Activated T-cell treated with anti-CD3 and anti-CD28 coated beads, Interleukin-2, amount 50 U/mL, for 1 hour (primary cell): ENCODE measurements at regions not wholly inside any gene's neighbourhood (a gene's known extent, or its start where the extent isn't known, plus 50 kb on each side); places are given as distances from the start of the nearest gene placed in this dataset.

ENCODE experiments used
- DNase-seq: peaks from one replicate; pipeline ENCODE4 v3.0.0-alpha.2; 2020

DNA sequence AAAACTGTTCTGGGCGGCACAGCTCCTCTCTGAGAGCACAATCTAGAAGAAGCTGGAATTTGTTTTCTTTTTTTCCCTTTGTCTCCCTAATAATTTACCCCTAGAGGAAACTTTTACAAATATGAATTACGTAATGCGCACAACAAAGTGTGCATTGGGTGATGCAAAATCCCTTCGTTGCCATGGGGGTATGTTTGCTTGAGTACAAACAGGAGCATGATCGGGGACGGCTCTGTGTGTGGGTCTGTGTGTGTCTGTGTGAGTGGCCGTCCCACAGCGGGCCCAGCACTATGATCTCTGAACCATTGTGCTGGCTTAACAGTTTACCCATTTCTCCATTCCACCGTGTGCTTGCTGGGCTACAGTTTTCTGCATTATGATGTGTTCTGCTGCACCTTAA is 278.2 kb downstream of the CDC5L start:
- DNase-seq: no peak

GRCh38 chr6:44666324-44666723 is 278.8 kb downstream of the CDC5L start:
- DNase-seq: no peak

DNA sequence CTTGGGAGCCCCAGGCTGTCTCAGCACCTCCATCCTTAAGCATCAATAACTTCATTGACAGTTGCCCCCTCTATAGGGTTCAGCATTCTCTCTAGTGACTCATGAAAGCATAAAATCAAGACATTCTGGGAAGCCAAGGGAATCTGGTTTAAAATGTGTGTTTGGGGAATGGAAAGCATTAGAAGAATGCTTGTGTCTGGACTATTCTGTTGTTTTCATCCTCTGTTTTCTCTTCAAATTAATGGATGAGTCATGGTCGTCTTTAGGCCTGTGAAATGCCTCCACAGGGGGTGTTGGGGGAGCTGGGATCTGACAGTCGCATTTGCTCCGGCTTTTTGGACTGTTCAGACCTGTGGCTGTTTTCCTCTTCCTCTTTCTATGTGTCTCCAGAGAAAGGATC is 279.7 kb downstream of the CDC5L start:
- no peak for DNase-seq

DNA sequence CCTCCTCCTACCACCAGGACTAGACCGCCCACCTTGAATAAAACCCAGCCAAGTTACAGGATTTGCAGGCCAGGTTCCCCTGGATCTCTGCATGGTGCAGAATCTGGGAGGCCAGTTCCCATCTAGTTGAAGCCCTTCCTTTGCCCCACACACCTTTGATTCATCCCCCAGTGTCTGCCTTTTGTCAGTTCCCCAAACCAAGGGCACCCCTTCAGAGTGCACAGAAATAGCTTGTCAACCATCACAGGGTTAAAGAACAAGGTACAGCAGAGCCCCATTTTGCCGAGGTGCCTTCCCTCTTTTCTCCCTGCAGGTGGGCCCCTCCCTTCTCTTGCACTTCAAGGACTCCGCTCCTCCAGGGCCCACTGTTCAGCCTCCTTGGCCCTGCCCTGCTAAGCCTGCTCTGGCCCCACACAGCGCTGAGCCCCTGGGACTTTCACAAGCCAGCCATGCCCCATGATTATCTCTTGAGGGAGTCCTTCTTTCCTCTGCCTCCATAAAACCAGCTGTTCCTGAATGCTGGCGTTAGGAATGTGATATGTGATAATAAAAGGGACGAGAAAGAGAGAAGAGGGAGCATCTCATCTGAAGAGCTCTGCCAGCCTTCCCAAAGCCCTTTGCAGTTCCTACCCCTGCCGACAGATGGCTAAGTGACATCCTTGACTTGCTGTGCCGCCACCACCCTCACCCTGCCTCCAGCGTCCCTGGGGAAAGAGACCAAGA is 280.3 kb downstream of the CDC5L start:
- peak; percentile 37 for DNase-seq

DNA sequence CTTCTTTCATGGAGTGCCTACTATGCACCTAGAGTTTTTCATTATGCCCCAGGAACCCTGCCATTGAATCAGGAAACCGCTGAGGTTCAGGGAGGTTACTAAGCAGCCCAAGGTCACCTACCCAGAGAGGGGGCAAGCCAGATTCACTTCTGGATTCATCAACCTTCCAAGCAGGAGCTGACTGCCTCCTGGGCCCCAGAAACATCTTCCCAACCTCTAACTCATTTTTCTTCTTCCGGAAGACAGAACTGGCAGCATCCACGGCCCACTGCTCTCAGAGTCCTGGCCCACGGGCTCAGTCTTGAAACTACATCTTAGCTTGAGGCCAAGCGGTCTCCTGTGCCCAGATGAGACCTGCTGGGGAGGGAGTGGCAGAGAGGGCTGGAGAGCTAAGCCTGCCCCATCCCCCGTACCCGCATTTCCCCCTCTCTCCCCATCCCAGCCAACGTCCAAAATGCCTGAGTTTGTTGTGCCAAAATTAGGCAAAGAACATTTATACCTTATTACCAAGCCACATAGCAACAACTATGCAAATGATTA is 281.0 kb downstream of the CDC5L start:
- DNase-seq: no peak

GRCh38 chr6:44668976-44669934 is 281.7 kb downstream of the CDC5L start:
- DNase-seq: no peak

DNA sequence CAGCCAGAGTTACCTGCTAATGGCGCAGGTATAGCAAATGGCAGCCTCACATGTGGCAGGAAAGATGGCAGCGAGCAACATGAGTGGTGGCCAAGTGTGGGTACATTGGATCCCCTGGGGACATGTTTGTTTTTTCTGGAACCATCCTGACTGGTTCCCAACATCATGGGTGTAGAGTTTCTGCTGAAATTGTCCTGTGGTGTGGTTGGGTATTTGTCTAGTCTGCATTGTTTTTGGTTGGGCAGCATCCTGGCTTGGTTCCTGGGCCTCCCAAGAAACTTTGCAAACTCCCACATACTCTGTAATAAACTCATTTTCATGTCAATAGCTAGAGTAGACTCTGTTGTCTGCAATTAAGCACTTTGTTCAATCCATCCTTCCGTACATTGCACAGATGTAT is 282.6 kb downstream of the CDC5L start:
- no peak for DNase-seq

GRCh38 chr6:44671333-44671732 is 283.8 kb downstream of the CDC5L start:
- DNase-seq: no peak

- no peak for DNase-seq
Observed at GRCh38 chr6:44672086-44672485, 284.6 kb downstream of the CDC5L start.

DNA sequence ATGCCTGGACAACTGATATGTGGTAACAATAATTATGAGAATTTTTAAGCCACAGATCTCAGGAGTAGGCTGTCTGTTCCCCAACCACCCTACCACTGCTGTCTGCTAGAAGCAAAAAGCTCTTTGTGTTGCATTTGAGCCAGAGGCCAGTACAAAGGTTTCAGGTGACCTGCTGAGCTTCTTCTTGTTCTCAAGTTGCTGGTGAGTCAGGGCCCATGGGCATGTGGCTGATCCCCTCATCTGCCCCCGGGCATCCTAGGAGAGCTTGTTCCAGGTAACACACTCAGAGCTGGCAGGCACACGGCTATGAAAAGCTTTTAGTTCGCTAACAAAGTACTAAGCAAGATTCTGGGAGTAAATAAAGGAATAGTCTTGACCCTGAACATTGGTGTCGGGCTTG is 285.3 kb downstream of the CDC5L start:
- no peak for DNase-seq

- DNase-seq: no peak
Observed at GRCh38 chr6:44674226-44675155, 287.0 kb downstream of the CDC5L start.

DNA sequence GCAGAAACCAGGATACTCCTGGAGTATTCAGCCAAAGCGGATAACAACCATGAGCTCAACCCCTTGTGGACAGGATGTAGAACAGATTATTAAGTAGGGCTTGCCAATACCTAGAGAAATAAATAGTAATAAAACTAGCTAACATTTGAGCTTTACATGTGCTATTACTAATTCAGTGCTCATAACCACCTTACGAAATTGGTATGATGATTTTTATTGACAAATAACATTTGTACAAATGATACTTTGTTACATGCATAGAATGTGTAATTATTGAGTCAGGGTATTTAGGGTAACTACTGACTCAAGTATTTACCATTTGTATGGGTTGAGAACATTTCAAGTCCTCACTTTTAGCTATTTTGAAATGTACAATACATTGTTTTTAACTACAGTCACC is 287.9 kb downstream of the CDC5L start:
- no peak for DNase-seq

- DNase-seq: no peak
Observed at GRCh38 chr6:44676246-44676790, 288.8 kb downstream of the CDC5L start.

DNA sequence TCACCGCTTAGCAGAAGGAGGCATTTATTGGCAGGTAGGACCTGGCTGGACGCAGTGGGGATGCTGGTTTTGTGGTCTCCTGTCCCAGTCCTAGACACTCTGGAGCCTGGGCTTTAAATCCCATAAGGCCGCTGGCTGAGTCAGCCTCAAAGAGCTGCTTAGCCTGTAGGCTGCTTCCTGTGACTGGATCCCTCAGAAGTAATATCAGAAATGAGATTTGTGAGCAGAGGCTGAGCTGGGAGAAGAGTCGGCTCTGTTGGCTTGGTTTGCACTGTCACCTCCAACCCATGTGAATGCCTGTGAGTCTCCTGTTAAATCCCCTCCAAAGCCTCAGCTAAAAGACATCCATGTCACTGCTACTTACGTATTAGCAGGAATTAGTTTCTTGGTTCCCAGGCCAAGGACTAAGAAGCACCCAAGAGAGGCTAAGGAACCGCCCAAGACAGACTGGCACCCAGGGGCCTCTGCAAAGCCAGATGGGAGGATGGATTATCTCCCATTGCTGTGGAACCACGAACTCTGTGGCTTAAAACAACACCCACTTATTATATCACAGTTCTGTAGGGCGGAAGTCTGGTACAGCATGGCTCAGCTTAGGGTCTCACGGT is 289.4 kb downstream of the CDC5L start:
- no peak for DNase-seq

DNA sequence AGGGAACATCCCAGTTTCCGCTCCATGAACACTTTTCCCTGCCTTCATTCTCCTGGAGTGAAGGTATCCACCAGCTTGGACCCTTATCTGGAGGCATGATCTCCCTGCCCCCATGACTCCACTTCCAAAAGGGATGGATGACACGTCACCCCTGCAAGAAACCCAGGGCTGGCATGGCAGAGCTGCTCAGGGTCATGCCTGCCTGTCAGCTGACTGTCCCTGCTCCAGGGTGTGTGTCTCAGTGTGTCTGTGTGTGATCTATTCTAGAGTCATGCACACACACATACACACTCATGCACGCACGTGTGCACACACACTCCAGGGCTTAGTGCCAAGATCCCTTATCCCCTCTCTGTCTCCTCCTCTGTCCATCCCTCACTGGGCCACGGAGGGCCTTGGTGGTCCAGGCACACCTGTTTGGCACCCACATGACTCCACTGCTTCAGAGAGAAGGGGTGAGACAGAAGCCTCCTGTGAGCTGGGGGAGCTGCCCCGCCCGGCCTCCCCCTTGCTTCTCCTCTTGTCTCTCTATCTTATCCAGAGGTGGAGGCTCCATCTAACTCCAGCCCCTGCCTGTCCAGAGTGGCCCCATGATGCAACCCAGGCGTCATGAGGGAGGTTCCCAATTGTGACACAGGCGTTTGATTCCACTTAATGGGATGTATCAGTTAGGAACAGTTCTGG is 290.9 kb downstream of the CDC5L start:
- DNase-seq: no peak

- DNase-seq: no peak
Observed at GRCh38 chr6:44679438-44680201, 292.1 kb downstream of the CDC5L start.

DNA sequence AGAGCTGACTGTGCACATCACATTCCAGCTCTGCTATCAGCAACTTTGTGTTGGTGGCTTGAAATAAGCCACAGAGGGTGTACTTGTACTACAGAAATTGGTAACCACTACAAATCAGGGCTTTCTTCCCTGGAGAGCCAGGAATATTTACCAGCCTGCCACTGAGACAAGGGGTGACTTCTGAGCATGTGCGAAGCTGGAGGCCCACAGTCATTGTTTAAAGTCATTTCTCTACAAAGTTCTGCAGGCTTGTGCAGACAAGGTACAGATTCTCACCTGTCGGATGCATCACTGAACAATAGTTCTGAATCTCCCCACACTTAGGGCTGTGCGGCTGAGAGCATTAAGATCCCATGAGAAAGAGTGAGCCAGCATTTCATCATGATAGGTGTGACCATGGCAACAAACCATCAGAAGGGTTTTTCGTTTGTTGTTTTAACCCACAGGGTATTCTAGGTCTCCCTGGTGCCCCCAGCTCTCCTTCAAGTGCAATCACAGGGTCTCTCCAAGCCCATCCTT is 292.8 kb downstream of the CDC5L start:
- DNase-seq: no peak

GRCh38 chr6:44681761-44682160 is 294.3 kb downstream of the CDC5L start:
- DNase-seq: no peak

DNA sequence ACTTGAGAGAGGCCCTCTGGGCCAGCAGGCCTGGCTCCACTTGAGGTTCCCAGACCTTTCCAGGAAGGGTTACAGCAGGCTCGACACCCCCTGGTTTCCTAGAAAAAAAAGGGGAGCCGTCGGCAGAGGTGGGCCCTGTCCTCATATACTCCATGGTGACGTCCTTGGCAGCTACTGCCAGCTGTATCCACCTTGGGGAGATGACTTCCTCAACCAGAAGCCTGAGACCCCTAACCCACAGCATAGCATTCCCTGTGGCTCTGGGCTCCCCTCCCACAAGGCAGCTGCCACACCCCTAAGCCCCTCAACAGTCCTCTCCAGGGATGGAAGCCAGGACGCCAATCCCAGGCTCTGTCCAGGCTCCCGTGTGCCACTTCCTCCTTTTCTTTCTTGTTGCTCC is 294.8 kb downstream of the CDC5L start:
- DNase-seq: no peak
